ENCODE measurements at regions not wholly inside any gene's neighbourhood (a gene's known extent, or its start where the extent isn't known, plus 50 kb on each side); places are given as distances from the start of the nearest gene placed in this dataset.
"Not testable (repeated sequence)": the region's sequence is repeated elsewhere in the genome, so short reads cannot be mapped to it uniquely, and the experiment has no call there.

GRCh38 chr3:127520993-127521392 is 69.5 kb downstream of the TPRA1 start:
- no peak for DNase-seq (ENCODE audit: low spot score)

GRCh38 chr3:127518456-127519081 is 72.0 kb downstream of the TPRA1 start:
- DNase-seq (ENCODE audit: low spot score) = no peak

GRCh38 chr3:127512256-127512655 is 78.3 kb downstream of the TPRA1 start:
- DNase-seq (ENCODE audit: low spot score) = no peak

- no peak for DNase-seq (ENCODE audit: low spot score)
These were observed 89.4 kb downstream of the TPRA1 start for GRCh38 chr3:127501177-127501576.

GRCh38 chr3:127497676-127498075 is 92.9 kb downstream of the TPRA1 start:
- no peak for DNase-seq (ENCODE audit: low spot score)

GRCh38 chr3:127497166-127497565 is 93.4 kb downstream of the TPRA1 start:
- no peak for DNase-seq (ENCODE audit: low spot score)

- no peak for DNase-seq (ENCODE audit: low spot score)
These were observed 94.5 kb downstream of the TPRA1 start for GRCh38 chr3:127495821-127496655.

- no peak for DNase-seq (ENCODE audit: low spot score)
These were observed 96.4 kb downstream of the TPRA1 start for GRCh38 chr3:127493924-127494646.

- DNase-seq (ENCODE audit: low spot score) = no peak
These were observed 98.1 kb downstream of the TPRA1 start for GRCh38 chr3:127492426-127492825.

- DNase-seq (ENCODE audit: low spot score) = no peak
These were observed 98.6 kb downstream of the TPRA1 start for GRCh38 chr3:127491909-127492308.

- DNase-seq (ENCODE audit: low spot score) = no peak
These were observed 99.2 kb downstream of the TPRA1 start for GRCh38 chr3:127491323-127491722.

GRCh38 chr3:127491024-127491305 is 99.6 kb downstream of the TPRA1 start:
- DNase-seq (ENCODE audit: low spot score) = not testable (repeated sequence)

GRCh38 chr3:127490271-127491023 is 100.1 kb downstream of the TPRA1 start:
- DNase-seq (ENCODE audit: low spot score) = no peak

GRCh38 chr3:127489357-127489756 is 101.2 kb downstream of the TPRA1 start:
- no peak for DNase-seq (ENCODE audit: low spot score)

- no peak for DNase-seq (ENCODE audit: low spot score)
These were observed 101.8 kb downstream of the TPRA1 start for GRCh38 chr3:127488740-127489139.

- no peak for DNase-seq (ENCODE audit: low spot score)
These were observed 102.3 kb downstream of the TPRA1 start for GRCh38 chr3:127488141-127488672.

GRCh38 chr3:127487196-127487595 is 103.3 kb downstream of the TPRA1 start:
- DNase-seq (ENCODE audit: low spot score) = no peak

- DNase-seq (ENCODE audit: low spot score) = no peak
These were observed 104.1 kb downstream of the TPRA1 start for GRCh38 chr3:127486321-127486944.

GRCh38 chr3:127485396-127486170 is 105.0 kb downstream of the TPRA1 start:
- DNase-seq (ENCODE audit: low spot score) = no peak

GRCh38 chr3:127484601-127485388 is 105.7 kb downstream of the TPRA1 start:
- no peak for DNase-seq (ENCODE audit: low spot score)

Data from CD4-positive, alpha-beta T cell treated with Interleukin-15 for 4 hours (primary cell).